ENCODE measurements at regions not wholly inside any gene's neighbourhood (a gene's known extent, or its start where the extent isn't known, plus 50 kb on each side); places are given as distances from the start of the nearest gene placed in this dataset.

- H3K27me3 ChIP-seq (ENCODE audit: control insufficient read depth in 2 of 2, insufficient read depth in 2 of 2, low read length in 2 of 2) = no peaks in the 10 kb centered on the region
- no peaks in the 10 kb centered on the region; a peak in 2 of 5 replicates for H3K4me1 ChIP-seq (replicated peaks in 1 of 2; ENCODE audit: control insufficient read depth in 2 of 2, insufficient read depth in 2 of 2, low read length in 2 of 2)
- H3K79me2 ChIP-seq (ENCODE audit: control insufficient read depth, insufficient read depth, low read length) = no peaks in the 10 kb centered on the region
- no peak overlapping the region for H3K4me3 ChIP-seq
- no TSS peak for BruUV-seq (replicated peaks)
- ATAC-seq = no peak
- H3K9me1 ChIP-seq (ENCODE audit: control insufficient read depth, insufficient read depth, low read length) = no peaks in the 10 kb centered on the region
- no peak overlapping the region for H2AFZ ChIP-seq (ENCODE audit: low read depth, low read length)
- WGBS (ENCODE audit: insufficient coverage, low coverage, missing lambda C conversion rate) = 4% methylated on average over 2 of the region's 2 CpGs
- no peak overlapping the region for H3K27ac ChIP-seq (ENCODE audit: extremely low read depth, low read depth, low read length)
- no peak for DNase-seq (ENCODE audit: extremely low read depth in 1 of 4, low spot score in 3 of 4)
- H4K20me1 ChIP-seq (replicated peaks; ENCODE audit: control insufficient read depth, insufficient read depth, low read length) = no peaks in the 10 kb centered on the region
- intact Hi-C loops (cut with micrococcal nuclease) (no loop called here), in situ Hi-C loops (cut with MboI) (no loop called here)
- no peaks in the 10 kb centered on the region for H3K36me3 ChIP-seq (ENCODE audit: control insufficient read depth, insufficient read depth, low read length)
- H3K9ac ChIP-seq (ENCODE audit: insufficient read depth in 1 of 2, low read depth in 2 of 2, low read length in 2 of 2) = no peak overlapping the region
- no peak overlapping the region for H3K4me2 ChIP-seq (ENCODE audit: insufficient read depth, low read length)
- POLR2A ChIA-PET = interaction anchor here (0.9 kb wide), 1 partner anchor 11 kb away, joined by 3 read pairs; no protein-coding TSS in a partner anchor
- CTCF ChIA-PET (ENCODE audit: low intra/inter-chr PET ratio) = no interaction called here
- H3K9me3 ChIP-seq (replicated peaks; ENCODE audit: control insufficient read depth, insufficient read depth, low read depth, low read length) = no peaks in the 10 kb centered on the region
- TF ChIP-seq MLX (CRISPR knock-in tag; conservative IDR thresholded peaks at IDR 0.05) (no peak), TOE1 (IDR thresholded peaks at IDR 0.05; ENCODE audit: borderline replicate concordance) (no peak), TOE1 (CRISPR knock-in tag; IDR thresholded peaks at IDR 0.05; ENCODE audit: borderline replicate concordance, low read depth) (no peak)
- FAIRE-seq = no peak
Measured at GRCh38 chr3:39748763-39749162, 60.6 kb upstream of the MYRIP start.

GRCh38 chr3:39750712-39751111 lies 58.7 kb upstream of the MYRIP start:
- Histone ChIP-seq H3K27me3 (ENCODE audit: control insufficient read depth in 2 of 2, insufficient read depth in 2 of 2, low read length in 2 of 2) (no peaks in the 10 kb centered on the region), H3K79me2 (ENCODE audit: control insufficient read depth, insufficient read depth, low read length) (no peaks in the 10 kb centered on the region), H3K27ac (ENCODE audit: extremely low read depth, low read depth, low read length) (no peak overlapping the region), H3K9me1 (ENCODE audit: control insufficient read depth, insufficient read depth, low read length) (no peaks in the 10 kb centered on the region), H3K9ac (ENCODE audit: insufficient read depth in 1 of 2, low read depth in 2 of 2, low read length in 2 of 2) (no peak overlapping the region), H3K4me1 (replicated peaks in 1 of 2; ENCODE audit: control insufficient read depth in 2 of 2, insufficient read depth in 2 of 2, low read length in 2 of 2) (no peaks in the 10 kb centered on the region; a peak in 2 of 5 replicates), H3K36me3 (ENCODE audit: control insufficient read depth, insufficient read depth, low read length) (no peaks in the 10 kb centered on the region), H3K4me2 (ENCODE audit: insufficient read depth, low read length) (no peak overlapping the region), H3K4me3 (no peak overlapping the region), H4K20me1 (replicated peaks; ENCODE audit: control insufficient read depth, insufficient read depth, low read length) (no peaks in the 10 kb centered on the region), H2AFZ (ENCODE audit: low read depth, low read length) (no peak overlapping the region), H3K9me3 (replicated peaks; ENCODE audit: control insufficient read depth, insufficient read depth, low read depth, low read length) (no peaks in the 10 kb centered on the region)
- ChIA-PET CTCF (ENCODE audit: low intra/inter-chr PET ratio) (no interaction called here), POLR2A (no interaction called here)
- DNase-seq (ENCODE audit: extremely low read depth in 1 of 4, low spot score in 3 of 4) (no peak), ATAC-seq (no peak), FAIRE-seq (no peak)
- BruUV-seq (replicated peaks) = no TSS peak
- TF ChIP-seq ZNF277 (CRISPR knock-in tag; IDR thresholded peaks at IDR 0.05; ENCODE audit: borderline replicate concordance) (no peak), CBFA2T3 (IDR thresholded peaks at IDR 0.05) (peak; percentile 23; the same call in 1 of the 2 replicates)
- 0% methylated on average over 4 of the region's 4 CpGs for WGBS (ENCODE audit: insufficient coverage, low coverage, missing lambda C conversion rate)
- intact Hi-C loops (cut with micrococcal nuclease) (no loop called here), in situ Hi-C loops (cut with MboI) (no loop called here)

All from K562 (cell line).